Lung (tissue), 11 donors: ENCODE measurements at regions not wholly inside any gene's neighbourhood (a gene's known extent, or its start where the extent isn't known, plus 50 kb on each side); places are given as distances from the start of the nearest gene placed in this dataset.

Experiments used
- ATAC-seq: fragments of 200-7000 bp; cut with Tn5 transposase; one replicate; pipeline ENCODE4 v1.9.1; 2020; ENCODE audit warnings: moderate number of reproducible peaks; ENCODE audit not compliant: insufficient read depth, low FRiP score
- DNase-seq, 3 donors: peaks; one replicate each; pipeline ENCODE4 v3.0.0-alpha.2; 2013 to 2017
- H3K27ac ChIP-seq, 2 donors: one replicate each; pipeline ENCODE4 v1.5.1; 2013; ENCODE audit warnings: mild to moderate bottlenecking in 2 of 2, moderate library complexity in 2 of 2, control low read depth in 1 of 2, inconsistent platforms in 1 of 2, low read depth in 1 of 2, low read length in 1 of 2
- H3K27me3 ChIP-seq, 3 donors: one replicate each; pipeline ENCODE4 v1.5.1; 2013; ENCODE audit warnings: low read length in 2 of 3; ENCODE audit not compliant: control insufficient read depth in 3 of 3, insufficient read depth in 3 of 3
- H3K36me3 ChIP-seq, 4 donors: one replicate each; pipeline ENCODE4 v1.5.1; 2013; ENCODE audit warnings: low read length in 4 of 4, mild to moderate bottlenecking in 1 of 4, moderate library complexity in 1 of 4; ENCODE audit not compliant: control insufficient read depth in 4 of 4, insufficient read depth in 4 of 4
- H3K4me1 ChIP-seq, 5 donors: one replicate each; pipeline ENCODE4 v1.5.1; 2013; ENCODE audit warnings: low read length in 5 of 5, mild to moderate bottlenecking in 2 of 5, moderate library complexity in 1 of 5; ENCODE audit not compliant: control insufficient read depth in 5 of 5, insufficient read depth in 5 of 5
- H3K4me3 ChIP-seq: one replicate; pipeline ENCODE4 v1.5.1; 2013; ENCODE audit warnings: mild to moderate bottlenecking, control low read depth, moderate library complexity
- H3K9ac ChIP-seq, 2 donors: one replicate each; pipeline ENCODE4 v1.5.1; 2013; ENCODE audit warnings: low read length in 2 of 2, control low read depth in 1 of 2; ENCODE audit not compliant: insufficient read depth in 1 of 2
- H3K9me3 ChIP-seq, 4 donors: one replicate each; pipeline ENCODE4 v1.5.1; 2013; ENCODE audit warnings: low read length in 3 of 4, mild to moderate bottlenecking in 1 of 4, moderate library complexity in 1 of 4; ENCODE audit not compliant: control insufficient read depth in 4 of 4, insufficient read depth in 3 of 4
- WGBS, 2 donors: extraction: QIAGEN DNeasy Blood & Tissue Kit; methylation state at CpG; one replicate each; pipeline ENCODE4 v1.1.7; 2013; 5-methylcytosine and 5-hydroxymethylcytosine counted together
- TF ChIP-seq, protein P1 (sequence below): IDR thresholded peaks from 2 replicates; pipeline ENCODE4 v1.5.1; 2012; ENCODE audit warnings: mild to moderate bottlenecking; ENCODE audit errors: control extremely low read depth, extremely low read depth
- donor health status: control.
- donor health status: control.
- donor health status: Bipolar disorder and iron deficiency.
- donor health status: healthy.
- donor health status: DM: yes; HTN: yes; CAD: no.

DNA sequence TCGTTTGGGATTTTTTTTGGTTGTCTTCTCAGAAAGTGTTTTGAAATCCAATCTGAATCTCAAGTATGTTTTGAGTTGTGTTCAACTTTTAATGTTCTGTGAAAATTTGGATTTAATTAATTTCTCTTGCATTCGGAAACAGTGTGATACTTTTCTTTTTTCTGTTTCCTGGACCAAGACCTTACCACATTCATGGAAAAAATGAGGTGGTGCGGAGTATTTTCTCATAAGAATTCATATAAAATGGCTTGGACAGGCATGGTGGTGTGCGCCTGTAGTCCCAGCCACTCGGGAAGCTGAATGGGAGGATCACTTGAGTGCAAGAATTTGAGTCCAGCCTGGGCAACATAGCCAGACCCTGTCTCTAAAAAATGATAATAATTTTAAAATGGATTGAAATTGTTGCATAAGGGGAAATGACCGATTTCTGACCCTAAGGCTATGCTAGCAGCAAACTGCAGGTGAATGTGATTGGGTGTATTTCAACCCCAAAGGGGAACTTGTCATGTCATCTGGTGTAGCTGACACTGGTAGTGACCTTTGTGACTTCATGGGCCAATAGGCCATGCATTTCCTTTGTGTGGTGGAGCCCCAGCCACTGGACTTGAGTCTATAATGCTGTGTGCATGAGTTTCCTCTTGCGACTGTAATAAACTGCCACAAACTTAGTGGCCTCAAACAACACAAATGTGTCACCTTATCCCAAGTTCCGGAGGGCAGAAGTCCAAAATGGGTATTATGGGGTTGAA, 123.5 kb upstream of the RFLNA start:
- H3K36me3 ChIP-seq = no peaks in the 10 kb centered on the region
- DNase-seq (no peak), ATAC-seq (no peak)
- H3K27me3 ChIP-seq = no peaks in the 10 kb centered on the region
- no peak overlapping the region for H3K9ac ChIP-seq
- 87% methylated on average over 8 of the region's 8 CpGs for WGBS, 2 donors
- no peak overlapping the region for H3K27ac ChIP-seq
- H3K4me3 ChIP-seq = no peak overlapping the region
- peaks cover 0 to 17% (median 9%) of the 10 kb centered on the region in 5 donors for H3K4me1 ChIP-seq
- peaks cover 0 to 4% (median 0%) of the 10 kb centered on the region in 4 donors for H3K9me3 ChIP-seq
- TF ChIP-seq, protein P1, sequence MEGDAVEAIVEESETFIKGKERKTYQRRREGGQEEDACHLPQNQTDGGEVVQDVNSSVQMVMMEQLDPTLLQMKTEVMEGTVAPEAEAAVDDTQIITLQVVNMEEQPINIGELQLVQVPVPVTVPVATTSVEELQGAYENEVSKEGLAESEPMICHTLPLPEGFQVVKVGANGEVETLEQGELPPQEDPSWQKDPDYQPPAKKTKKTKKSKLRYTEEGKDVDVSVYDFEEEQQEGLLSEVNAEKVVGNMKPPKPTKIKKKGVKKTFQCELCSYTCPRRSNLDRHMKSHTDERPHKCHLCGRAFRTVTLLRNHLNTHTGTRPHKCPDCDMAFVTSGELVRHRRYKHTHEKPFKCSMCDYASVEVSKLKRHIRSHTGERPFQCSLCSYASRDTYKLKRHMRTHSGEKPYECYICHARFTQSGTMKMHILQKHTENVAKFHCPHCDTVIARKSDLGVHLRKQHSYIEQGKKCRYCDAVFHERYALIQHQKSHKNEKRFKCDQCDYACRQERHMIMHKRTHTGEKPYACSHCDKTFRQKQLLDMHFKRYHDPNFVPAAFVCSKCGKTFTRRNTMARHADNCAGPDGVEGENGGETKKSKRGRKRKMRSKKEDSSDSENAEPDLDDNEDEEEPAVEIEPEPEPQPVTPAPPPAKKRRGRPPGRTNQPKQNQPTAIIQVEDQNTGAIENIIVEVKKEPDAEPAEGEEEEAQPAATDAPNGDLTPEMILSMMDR = no peak

DNA sequence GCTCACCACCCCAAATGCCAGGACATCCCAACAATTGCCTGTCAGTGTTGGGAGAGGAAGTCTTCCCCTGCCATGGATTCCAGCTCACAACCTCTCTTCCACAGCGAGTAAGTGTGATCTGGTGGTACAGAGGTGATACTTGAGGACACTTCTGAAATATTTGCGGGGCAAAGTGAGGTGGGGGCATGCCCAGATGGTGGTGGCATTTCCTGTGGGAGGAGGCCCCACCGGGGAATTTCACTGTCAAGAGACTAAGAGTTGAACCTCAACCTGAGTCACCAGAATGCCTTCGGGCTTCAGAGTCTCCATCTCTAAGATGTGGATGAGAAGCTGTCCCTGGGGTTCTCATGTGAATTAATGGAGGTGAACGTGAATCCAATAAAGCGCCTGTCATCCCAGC, 122.3 kb upstream of the RFLNA start:
- 82% methylated on average over 6 of the region's 6 CpGs for WGBS, 2 donors
- peak overlapping the region in 1 of 2 donors; percentile 9 for H3K27ac ChIP-seq
- TF ChIP-seq, protein P1 = no peak
- H3K9ac ChIP-seq = no peak overlapping the region
- no peaks in the 10 kb centered on the region for H3K36me3 ChIP-seq
- H3K9me3 ChIP-seq = peaks cover 0 to 4% (median 0%) of the 10 kb centered on the region in 4 donors
- peaks cover 0 to 17% (median 9%) of the 10 kb centered on the region in 5 donors for H3K4me1 ChIP-seq
- no peak overlapping the region for H3K4me3 ChIP-seq
- DNase-seq = no peak
- H3K27me3 ChIP-seq = no peaks in the 10 kb centered on the region
- no peak for ATAC-seq

DNA sequence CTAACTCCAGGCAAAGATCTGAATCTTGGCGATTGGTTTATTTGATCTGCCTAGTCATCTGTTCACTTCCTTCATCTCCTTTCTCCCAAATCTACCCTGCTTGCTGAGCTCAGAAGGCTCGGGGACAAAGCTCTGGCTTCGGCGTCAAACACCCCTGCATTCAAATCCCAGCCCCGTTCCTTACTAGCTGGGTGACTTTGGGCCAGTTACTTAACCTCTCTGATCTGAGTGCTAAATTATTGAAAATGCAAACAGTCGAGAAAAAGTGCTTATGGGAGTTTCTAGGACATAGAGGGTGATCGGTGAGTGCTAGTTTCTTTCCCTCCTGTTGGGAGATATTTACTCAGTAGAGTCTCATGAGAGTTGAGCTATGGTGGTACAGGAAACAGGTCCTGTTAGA, 121.2 kb upstream of the RFLNA start:
- DNase-seq = no peak
- H3K27ac ChIP-seq = no peak overlapping the region
- no peak overlapping the region for H3K4me3 ChIP-seq
- no peak overlapping the region for H3K9ac ChIP-seq
- peaks cover 0 to 17% (median 9%) of the 10 kb centered on the region in 5 donors for H3K4me1 ChIP-seq
- TF ChIP-seq, protein P1 = no peak
- H3K9me3 ChIP-seq = peaks cover 0 to 2% (median 0%) of the 10 kb centered on the region in 4 donors
- H3K36me3 ChIP-seq = no peaks in the 10 kb centered on the region
- H3K27me3 ChIP-seq = no peaks in the 10 kb centered on the region
- no peak for ATAC-seq
- 91 to 95% methylated on average over 7 of the region's 7 CpGs for WGBS, 2 donors
